NB4 (cell line): ENCODE measurements at regions not wholly inside any gene's neighbourhood (a gene's known extent, or its start where the extent isn't known, plus 50 kb on each side); places are given as distances from the start of the nearest gene placed in this dataset.

Experiments used
- DNase-seq: peaks from one replicate; pipeline ENCODE4 v3.0.0; 2010; ENCODE audit warnings: low read depth
- H3K4me3 ChIP-seq: one replicate; pipeline ENCODE4 v1.5.1; 2011; ENCODE audit warnings: mild to moderate bottlenecking, low read depth, low read length, moderate library complexity
- MYC ChIP-seq: IDR thresholded peaks from 2 replicates; pipeline ENCODE4 v1.6.1; 2011; ENCODE audit warnings: low read depth, low read length
- POLR2A ChIP-seq: IDR thresholded peaks from 2 replicates; pipeline ENCODE4 v1.6.1; 2011; ENCODE audit warnings: mild to moderate bottlenecking; ENCODE audit not compliant: insufficient read length; ENCODE audit errors: extremely low read depth
- TF ChIP-seq, protein P1 (sequence below): IDR thresholded peaks from one replicate; pipeline ENCODE4 v1.5.1; 2012; ENCODE audit warnings: low read depth, low read length
- TF ChIP-seq, protein P2 (sequence below): IDR thresholded peaks from 2 replicates; pipeline ENCODE4 v1.6.1; 2011; ENCODE audit warnings: low read depth, low read length

DNA sequence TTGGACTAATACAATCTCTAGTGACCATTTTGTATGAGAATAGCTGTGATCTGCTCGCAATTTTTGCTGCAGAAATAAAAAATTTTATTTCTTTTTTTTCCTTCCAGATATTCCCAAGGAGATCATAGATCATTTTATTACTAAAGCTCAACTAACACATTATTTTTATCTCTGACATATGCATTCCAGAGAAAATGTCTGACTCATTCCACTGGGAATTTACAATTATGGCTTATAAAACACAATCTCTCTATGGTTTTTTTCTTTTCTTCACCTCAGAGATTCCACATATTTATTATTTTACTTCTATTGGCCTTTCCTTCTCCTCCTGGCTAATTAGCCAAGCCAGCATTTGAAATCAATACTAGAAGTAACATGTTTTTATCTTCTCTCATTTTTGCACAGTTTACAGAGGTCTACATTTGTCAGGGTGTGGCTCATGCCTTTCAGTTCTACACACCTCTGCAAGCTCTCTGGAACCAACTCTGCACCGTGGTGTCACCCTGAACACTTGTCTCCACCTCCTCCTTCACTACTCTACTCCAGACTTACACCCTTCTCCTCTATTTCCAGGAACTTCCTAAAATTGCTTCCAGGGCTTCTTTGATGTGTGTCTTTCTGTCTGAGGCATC is 59.8 kb upstream of the GPM6A start:
- DNase-seq, result no peak
- TF ChIP-seq, protein P1, sequence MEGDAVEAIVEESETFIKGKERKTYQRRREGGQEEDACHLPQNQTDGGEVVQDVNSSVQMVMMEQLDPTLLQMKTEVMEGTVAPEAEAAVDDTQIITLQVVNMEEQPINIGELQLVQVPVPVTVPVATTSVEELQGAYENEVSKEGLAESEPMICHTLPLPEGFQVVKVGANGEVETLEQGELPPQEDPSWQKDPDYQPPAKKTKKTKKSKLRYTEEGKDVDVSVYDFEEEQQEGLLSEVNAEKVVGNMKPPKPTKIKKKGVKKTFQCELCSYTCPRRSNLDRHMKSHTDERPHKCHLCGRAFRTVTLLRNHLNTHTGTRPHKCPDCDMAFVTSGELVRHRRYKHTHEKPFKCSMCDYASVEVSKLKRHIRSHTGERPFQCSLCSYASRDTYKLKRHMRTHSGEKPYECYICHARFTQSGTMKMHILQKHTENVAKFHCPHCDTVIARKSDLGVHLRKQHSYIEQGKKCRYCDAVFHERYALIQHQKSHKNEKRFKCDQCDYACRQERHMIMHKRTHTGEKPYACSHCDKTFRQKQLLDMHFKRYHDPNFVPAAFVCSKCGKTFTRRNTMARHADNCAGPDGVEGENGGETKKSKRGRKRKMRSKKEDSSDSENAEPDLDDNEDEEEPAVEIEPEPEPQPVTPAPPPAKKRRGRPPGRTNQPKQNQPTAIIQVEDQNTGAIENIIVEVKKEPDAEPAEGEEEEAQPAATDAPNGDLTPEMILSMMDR, result no peak
- TF ChIP-seq POLR2A (no peak), MYC (no peak)
- TF ChIP-seq, protein P2, sequence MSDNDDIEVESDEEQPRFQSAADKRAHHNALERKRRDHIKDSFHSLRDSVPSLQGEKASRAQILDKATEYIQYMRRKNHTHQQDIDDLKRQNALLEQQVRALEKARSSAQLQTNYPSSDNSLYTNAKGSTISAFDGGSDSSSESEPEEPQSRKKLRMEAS, result no peak
- H3K4me3 ChIP-seq, result no peak overlapping the region

DNA sequence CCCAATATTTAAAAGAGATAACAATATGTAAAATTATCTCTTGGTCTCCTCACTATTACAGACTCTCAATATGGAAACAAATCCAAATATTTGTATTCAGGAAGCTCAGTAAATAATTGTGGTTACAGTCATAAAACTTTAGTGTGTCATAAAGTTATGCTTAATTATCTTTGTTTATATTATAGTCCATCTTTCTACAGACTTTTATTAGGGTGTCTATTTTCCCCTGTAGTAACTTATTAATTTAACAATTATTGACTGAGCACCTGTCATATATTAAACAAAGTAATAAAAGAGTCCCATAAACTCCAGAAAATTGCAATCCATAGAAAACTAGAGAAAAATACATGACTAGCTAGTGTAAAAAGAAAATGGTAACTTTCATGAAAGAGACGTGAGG is 61.6 kb upstream of the GPM6A start:
- no peak for DNase-seq
- no peak for TF ChIP-seq MYC
- no peak for TF ChIP-seq POLR2A
- TF ChIP-seq, protein P1, result no peak
- no peak overlapping the region for H3K4me3 ChIP-seq

DNA sequence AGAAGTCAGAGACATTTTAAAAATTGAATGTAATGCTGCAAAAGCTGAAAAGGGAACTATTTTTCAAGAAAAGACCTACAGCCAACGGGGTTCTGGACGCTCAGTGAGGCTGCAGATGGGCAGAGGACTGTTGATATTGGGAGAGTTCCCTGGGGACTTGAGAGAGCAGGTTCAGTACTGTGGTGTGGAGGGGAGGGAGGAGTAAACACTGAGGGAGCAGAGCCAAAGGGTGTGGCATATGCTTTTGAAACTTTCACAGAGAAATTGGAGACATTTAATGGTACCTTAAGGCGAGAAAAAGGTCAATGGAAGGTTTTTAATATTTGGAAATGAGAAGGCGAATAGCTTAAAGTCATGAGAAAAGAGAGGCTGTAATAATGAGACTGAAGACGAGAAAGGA is 62.2 kb upstream of the GPM6A start:
- no peak overlapping the region for H3K4me3 ChIP-seq
- TF ChIP-seq, protein P1, result no peak
- no peak for TF ChIP-seq MYC
- no peak for DNase-seq

DNA sequence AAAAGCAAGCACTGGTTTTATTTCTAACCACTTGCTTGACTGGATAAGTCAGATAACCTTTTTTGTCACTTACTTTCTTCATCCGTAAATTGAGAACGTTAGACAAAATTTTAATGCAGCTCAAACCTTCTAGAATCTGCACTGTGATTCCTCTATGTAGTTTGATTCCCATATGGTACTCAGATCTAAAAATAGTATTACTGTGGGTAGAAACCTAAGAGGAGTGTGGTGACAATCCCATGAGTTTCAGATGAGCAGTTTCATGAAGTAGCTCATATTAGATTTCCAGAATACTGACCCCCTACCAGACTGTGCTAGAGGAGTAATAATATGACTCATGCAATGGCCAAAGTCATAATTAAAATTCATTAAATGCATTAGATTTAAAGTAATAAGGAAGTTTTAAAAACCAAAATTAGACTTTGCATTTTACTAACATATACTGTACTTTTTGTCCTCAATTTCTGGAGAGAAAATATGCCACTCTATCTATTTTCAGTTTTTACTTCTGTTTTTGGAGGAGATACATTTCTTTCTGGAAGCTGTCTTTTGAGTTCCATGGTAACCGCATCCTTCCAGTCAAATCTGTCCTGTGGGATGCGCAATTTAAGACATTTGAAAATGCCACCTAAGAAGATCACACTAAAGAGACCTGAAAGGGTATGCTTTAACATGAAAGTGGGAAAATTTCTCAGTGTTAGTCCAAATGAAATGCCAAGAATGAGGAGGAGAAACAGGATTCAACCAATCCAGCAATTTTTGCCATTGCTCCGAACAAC is 64.1 kb upstream of the GPM6A start:
- DNase-seq, result no peak

DNA sequence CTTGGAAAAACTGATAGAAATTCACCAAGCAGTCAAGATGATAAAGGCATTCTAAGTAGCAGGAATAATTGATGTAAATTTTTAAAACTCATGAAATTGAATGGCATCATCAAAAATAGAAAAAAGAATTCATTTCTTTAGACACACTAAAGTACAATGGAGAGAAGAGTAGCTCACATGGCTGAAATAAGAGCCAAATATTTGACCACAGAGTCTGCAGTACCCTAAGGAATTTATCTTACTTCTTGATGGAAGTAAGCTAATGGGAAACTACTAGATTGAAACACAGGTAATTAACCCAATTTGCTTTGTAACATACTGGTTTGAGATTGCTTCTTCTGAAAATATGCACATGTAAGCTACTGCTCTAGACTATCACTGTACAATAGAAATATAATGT is 70.8 kb upstream of the GPM6A start:
- TF ChIP-seq POLR2A (no peak), MYC (no peak)
- TF ChIP-seq, protein P2, result no peak
- TF ChIP-seq, protein P1, result no peak
- no peak overlapping the region for H3K4me3 ChIP-seq
- no peak for DNase-seq

More for the DNA sequence above, 64.1 kb upstream of the GPM6A start:
- no peak overlapping the region for H3K4me3 ChIP-seq
- TF ChIP-seq MYC (no peak), POLR2A (no peak)
- TF ChIP-seq, protein P2, result no peak
- TF ChIP-seq, protein P1, result no peak

DNA sequence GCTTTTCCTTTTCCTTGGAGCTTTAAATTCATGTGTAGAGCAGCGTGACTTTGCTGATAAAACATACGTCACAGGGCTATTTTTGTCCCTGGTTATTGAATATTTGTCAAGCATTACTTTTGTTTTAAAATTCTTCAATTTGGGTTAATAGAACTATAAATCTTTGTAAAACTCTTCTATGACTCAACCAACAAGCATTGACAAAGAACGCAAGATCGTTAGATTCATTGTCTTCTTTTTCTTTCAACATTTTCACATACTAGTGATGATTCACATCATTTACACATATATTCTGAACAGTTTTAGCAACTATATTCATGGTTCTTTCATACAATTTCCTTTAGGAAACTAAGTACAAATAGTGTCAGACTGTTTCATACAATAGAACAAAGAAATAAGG is 72.0 kb upstream of the GPM6A start:
- no peak overlapping the region for H3K4me3 ChIP-seq
- no peak for DNase-seq
- no peak for TF ChIP-seq POLR2A
- TF ChIP-seq, protein P1, result no peak
